IMR-90 (cell line): ENCODE measurements at regions not wholly inside any gene's neighbourhood (a gene's known extent, or its start where the extent isn't known, plus 50 kb on each side); places are given as distances from the start of the nearest gene placed in this dataset.

Experiments used
- ATAC-seq: fragments of 200-7000 bp; cut with Tn5 transposase; 2 replicates; pipeline ENCODE4 v1.9.1; 2020; ENCODE audit warnings: low read depth, mild to moderate bottlenecking, moderate library complexity
- BruUV-seq: library from RNA; stranded (reverse); fragments of 400-500 nt; replicated peaks from 2 replicates; lab custom pipeline; 2021; lab: Mats Ljungman, UMichigan
- CTCF ChIA-PET: fragments of 300-600 bp; formaldehyde crosslinking; extraction: SDS; loops from one replicate; lab custom pipeline; 2021; ENCODE audit warnings: antibody characterized with exemption; lab: Yijun Ruan, JAX
- POLR2A ChIA-PET: fragments of 300-600 bp; sonication (Branson Sonifier 250); formaldehyde crosslinking; loops from one replicate; lab custom pipeline; 2022; ENCODE audit warnings: antibody characterized with exemption; ENCODE audit not compliant: unreplicated experiment; lab: Charles Lee
- DNase-seq: peaks from one replicate; pipeline ENCODE4 v3.0.0; 2013
- H2AFZ ChIP-seq: replicated peaks from 2 replicates; pipeline ENCODE3; 2013; ENCODE audit warnings: low read length, mild to moderate bottlenecking; ENCODE audit not compliant: poor library complexity
- H2AK5ac ChIP-seq: 2 replicates; pipeline ENCODE4 v1.6.1; 2013; ENCODE audit warnings: low read depth, low read length, inconsistent platforms
- H2AK9ac ChIP-seq: replicated peaks from 2 replicates; pipeline ENCODE3; 2013; ENCODE audit warnings: mild to moderate bottlenecking, low read depth, low read length, moderate library complexity; ENCODE audit not compliant: poor library complexity
- H2BK120ac ChIP-seq: 2 replicates; pipeline ENCODE4 v1.6.1; 2013; ENCODE audit warnings: low read depth, low read length, inconsistent platforms
- H2BK15ac ChIP-seq: 3 replicates; pipeline ENCODE4 v1.6.1; 2013; ENCODE audit warnings: low read depth, low read length, inconsistent platforms
- H2BK20ac ChIP-seq: 2 replicates; pipeline ENCODE4 v1.6.1; 2013; ENCODE audit warnings: low read depth, mild to moderate bottlenecking, inconsistent platforms, low read length, moderate library complexity
- H2BK5ac ChIP-seq: 2 replicates; pipeline ENCODE4 v1.6.1; 2013; ENCODE audit warnings: mild to moderate bottlenecking, low read depth, low read length, inconsistent platforms; ENCODE audit not compliant: poor library complexity, severe bottlenecking
- H3K14ac ChIP-seq: replicated peaks from 2 replicates; pipeline ENCODE4 v1.6.1; 2013; ENCODE audit warnings: low read depth, low read length, inconsistent platforms
- H3K18ac ChIP-seq: 2 replicates; pipeline ENCODE4 v1.6.1; 2013; ENCODE audit warnings: low read depth, low read length, control low read depth
- H3K23ac ChIP-seq: 2 replicates; pipeline ENCODE4 v1.6.1; 2013; ENCODE audit warnings: low read depth, low read length, inconsistent platforms
- H3K27ac ChIP-seq: 2 replicates; pipeline ENCODE4 v1.5.1; 2013; ENCODE audit warnings: mild to moderate bottlenecking, control low read depth, low read length; ENCODE audit not compliant: insufficient read depth
- H3K27me3 ChIP-seq: 2 replicates; pipeline ENCODE4 v1.6.1; 2013; ENCODE audit warnings: low read length; ENCODE audit not compliant: control insufficient read depth, insufficient read depth
- H3K36me3 ChIP-seq: 2 replicates; pipeline ENCODE4 v1.6.1; 2013; ENCODE audit warnings: low read length, mixed read lengths; ENCODE audit not compliant: control insufficient read depth, insufficient read depth
- H3K4ac ChIP-seq: 2 replicates; pipeline ENCODE4 v1.6.1; 2013; ENCODE audit warnings: low read depth, low read length, inconsistent platforms
- H3K4me1 ChIP-seq: 2 replicates; pipeline ENCODE4 v1.6.1; 2013; ENCODE audit warnings: low read length, mixed read lengths; ENCODE audit not compliant: control insufficient read depth, insufficient read depth
- H3K4me2 ChIP-seq: 2 replicates; pipeline ENCODE4 v1.6.1; 2013; ENCODE audit warnings: low read depth, mild to moderate bottlenecking, control low read depth, low read length, moderate library complexity
- H3K4me3 ChIP-seq: 2 replicates; pipeline ENCODE4 v1.5.1; 2013; ENCODE audit warnings: low read depth, mild to moderate bottlenecking, control low read depth, low read length, moderate library complexity; ENCODE audit not compliant: insufficient read depth
- H3K56ac ChIP-seq: 2 replicates; pipeline ENCODE4 v1.6.1; 2013; ENCODE audit warnings: low read length, inconsistent platforms; ENCODE audit not compliant: insufficient read depth; ENCODE audit errors: extremely low read depth
- H3K79me1 ChIP-seq, 2 experiments: 2 replicates each; pipeline ENCODE4 v1.6.1; 2013; ENCODE audit warnings: low read length in 2 of 2, inconsistent platforms in 1 of 2, low read depth in 1 of 2
- H3K9ac ChIP-seq: 2 replicates; pipeline ENCODE4 v1.6.1; 2013; ENCODE audit warnings: low read depth, low read length, control low read depth
- H3K9me1 ChIP-seq: 2 replicates; pipeline ENCODE4 v1.6.1; 2013; ENCODE audit warnings: low read length, inconsistent platforms; ENCODE audit not compliant: insufficient read depth
- H3K9me3 ChIP-seq: 2 replicates; pipeline ENCODE4 v1.6.1; 2013; ENCODE audit warnings: low read length; ENCODE audit not compliant: control insufficient read depth, insufficient read depth
- H4K20me1 ChIP-seq: 2 replicates; pipeline ENCODE4 v1.6.1; 2013; ENCODE audit warnings: low read length, inconsistent platforms; ENCODE audit not compliant: insufficient read depth
- H4K5ac ChIP-seq: 2 replicates; pipeline ENCODE4 v1.6.1; 2013; ENCODE audit warnings: mild to moderate bottlenecking, low read depth, low read length, control low read depth
- H4K8ac ChIP-seq, 2 experiments: 2 replicates each; pipeline ENCODE4 v1.6.1; 2013; ENCODE audit warnings: low read depth in 2 of 2, low read length in 2 of 2, control low read depth in 1 of 2, inconsistent platforms in 1 of 2
- H4K91ac ChIP-seq: 2 replicates; pipeline ENCODE4 v1.6.1; 2013; ENCODE audit warnings: low read depth, low read length, inconsistent platforms; ENCODE audit not compliant: insufficient read depth
- BHLHE40 ChIP-seq: fragments of 150-350 bp; IDR thresholded peaks from 2 replicates; pipeline ENCODE4 v1.6.1; 2016; ENCODE audit warnings: mild to moderate bottlenecking, low read depth, low read length
- CEBPB ChIP-seq: IDR thresholded peaks from 2 replicates; pipeline ENCODE4 v1.6.1; 2012; ENCODE audit warnings: low read depth, low read length, improper control_type of control experiment
- CHD1 ChIP-seq: IDR thresholded peaks from 2 replicates; pipeline ENCODE4 v1.6.1; 2012; ENCODE audit warnings: low read depth, low read length, improper control_type of control experiment
- FOS ChIP-seq: fragments of 150-350 bp; IDR thresholded peaks from 2 replicates; pipeline ENCODE4 v1.6.1; 2016; ENCODE audit warnings: low read depth, low read length
- MAFK ChIP-seq: IDR thresholded peaks from 2 replicates; pipeline ENCODE4 v1.6.1; 2012; ENCODE audit warnings: low read depth, low read length, improper control_type of control experiment
- MAZ ChIP-seq: IDR thresholded peaks from 2 replicates; pipeline ENCODE4 v1.6.1; 2012; ENCODE audit warnings: low read depth, mild to moderate bottlenecking, low read length, improper control_type of control experiment, moderate library complexity, borderline replicate concordance
- POLR2A ChIP-seq: IDR thresholded peaks from 2 replicates; pipeline ENCODE4 v1.6.1; 2012; ENCODE audit warnings: mild to moderate bottlenecking, low read depth, low read length
- RAD21 ChIP-seq: IDR thresholded peaks from 2 replicates; pipeline ENCODE4 v1.6.1; 2012; ENCODE audit warnings: low read length, improper control_type of control experiment
- RCOR1 ChIP-seq: IDR thresholded peaks from 2 replicates; pipeline ENCODE4 v1.6.1; 2012; ENCODE audit warnings: mild to moderate bottlenecking, low read length, improper control_type of control experiment; ENCODE audit not compliant: insufficient replicate concordance
- SMC3 ChIP-seq: fragments of 150-350 bp; IDR thresholded peaks from 2 replicates; pipeline ENCODE4 v1.6.1; 2016; ENCODE audit warnings: low read depth, mild to moderate bottlenecking, antibody characterized with exemption, low read length, moderate library complexity
- WGBS, 2 experiments: methylation state at CpG; one replicate each; pipeline versions ENCODE4 v1.1.5 to v1.1.7; 2013; ENCODE audit warnings: missing lambda C conversion rate in 2 of 2; ENCODE audit not compliant: insufficient read length in 1 of 2; ENCODE audit errors: extremely low coverage in 2 of 2; 5-methylcytosine and 5-hydroxymethylcytosine counted together
- dilution Hi-C: fragments of 300-500 bp; cut with HindIII; formaldehyde crosslinking; loops from one replicate; pipeline ENCODE4 v1.14.3; 2018; ENCODE audit warnings: low sequenced_read_pairs; ENCODE audit not compliant: unreplicated experiment
- in situ Hi-C: fragments of 300-500 bp; cut with MboI; formaldehyde crosslinking; loops from 3 replicates; pipeline ENCODE4 v1.14.3; 2019; ENCODE audit warnings: low sequenced_read_pairs, inconsistent platforms, mixed read lengths
- intact Hi-C: fragments of 100-400 bp; cut with micrococcal nuclease; formaldehyde crosslinking; loops from 2 replicates; pipeline ENCODE4 v1.10.0; 2022
- TF ChIP-seq, protein P1 (sequence below): conservative IDR thresholded peaks from 2 replicates; pipeline ENCODE4 v1.5.1; 2012; ENCODE audit warnings: mild to moderate bottlenecking, low read depth, low read length, improper control_type of control experiment

DNA sequence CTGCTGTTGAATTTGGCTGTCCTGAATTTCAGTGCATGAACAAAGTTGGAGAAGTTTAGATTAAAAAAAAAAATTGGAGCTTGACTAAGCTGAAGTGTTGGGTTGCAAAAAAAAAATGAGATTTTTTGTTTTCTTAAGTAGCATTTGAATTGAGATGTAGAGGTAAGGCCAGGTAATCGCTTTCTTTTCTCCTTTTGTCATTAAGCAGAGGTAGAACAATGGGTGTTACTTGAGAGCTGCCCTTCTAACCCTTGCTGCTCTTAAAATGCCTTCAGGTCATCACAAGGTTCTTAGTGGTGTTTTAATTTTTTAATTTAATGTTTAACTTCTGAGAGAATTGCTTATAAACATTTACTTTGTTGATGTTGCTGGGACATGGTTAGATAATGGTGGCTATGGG, 84.1 kb upstream of the PRDM1 start:
- Histone ChIP-seq H3K27ac (no peak overlapping the region), H2AK9ac (no peak overlapping the region), H3K4me2 (no peak overlapping the region), H3K4ac (no peak overlapping the region), H3K36me3 (no peaks in the 10 kb centered on the region), H2BK5ac (no peak overlapping the region), H3K14ac (no peak overlapping the region), H3K9me3 (no peaks in the 10 kb centered on the region), H3K56ac (no peak overlapping the region), H4K5ac (no peak overlapping the region), H2AFZ (no peak overlapping the region), H4K8ac (no peak overlapping the region), H2AK5ac (no peak overlapping the region), H3K9me1 (peaks cover 10% of the 10 kb centered on the region; the same call in 1 of the 2 replicates), H2BK15ac (no peak overlapping the region), H3K79me1 (peaks cover 0 to 9% of the 10 kb centered on the region in 2 experiments; a peak in 1 of 4 replicates), H3K18ac (no peak overlapping the region), H3K4me3 (no peak overlapping the region), H3K9ac (no peak overlapping the region), H3K23ac (no peak overlapping the region), H3K27me3 (no peaks in the 10 kb centered on the region), H4K91ac (no peak overlapping the region), H3K4me1 (peaks cover 7% of the 10 kb centered on the region), H2BK20ac (no peak overlapping the region), H4K20me1 (no peaks in the 10 kb centered on the region), H2BK120ac (no peak overlapping the region)
- BruUV-seq: no TSS peak
- DNase-seq: no peak
- WGBS, 2 experiments: no CpG with 5 or more reads among the region's 1 CpG
- ATAC-seq: no peak
- in situ Hi-C loops: no loop called here
- dilution Hi-C loops: no loop called here
- TF ChIP-seq RAD21 (no peak), FOS (no peak), SMC3 (no peak), RCOR1 (no peak), MAZ (no peak), POLR2A (no peak), BHLHE40 (no peak), MAFK (no peak), CEBPB (no peak), CHD1 (no peak)
- TF ChIP-seq, protein P1, sequence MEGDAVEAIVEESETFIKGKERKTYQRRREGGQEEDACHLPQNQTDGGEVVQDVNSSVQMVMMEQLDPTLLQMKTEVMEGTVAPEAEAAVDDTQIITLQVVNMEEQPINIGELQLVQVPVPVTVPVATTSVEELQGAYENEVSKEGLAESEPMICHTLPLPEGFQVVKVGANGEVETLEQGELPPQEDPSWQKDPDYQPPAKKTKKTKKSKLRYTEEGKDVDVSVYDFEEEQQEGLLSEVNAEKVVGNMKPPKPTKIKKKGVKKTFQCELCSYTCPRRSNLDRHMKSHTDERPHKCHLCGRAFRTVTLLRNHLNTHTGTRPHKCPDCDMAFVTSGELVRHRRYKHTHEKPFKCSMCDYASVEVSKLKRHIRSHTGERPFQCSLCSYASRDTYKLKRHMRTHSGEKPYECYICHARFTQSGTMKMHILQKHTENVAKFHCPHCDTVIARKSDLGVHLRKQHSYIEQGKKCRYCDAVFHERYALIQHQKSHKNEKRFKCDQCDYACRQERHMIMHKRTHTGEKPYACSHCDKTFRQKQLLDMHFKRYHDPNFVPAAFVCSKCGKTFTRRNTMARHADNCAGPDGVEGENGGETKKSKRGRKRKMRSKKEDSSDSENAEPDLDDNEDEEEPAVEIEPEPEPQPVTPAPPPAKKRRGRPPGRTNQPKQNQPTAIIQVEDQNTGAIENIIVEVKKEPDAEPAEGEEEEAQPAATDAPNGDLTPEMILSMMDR: no peak
- ChIA-PET POLR2A (no interaction called here), CTCF (interaction anchor here (0.6 kb wide), 1 partner anchor 291 kb away, joined by 4 read pairs; no protein-coding TSS in a partner anchor)
- intact Hi-C loops: no loop called here
